ENCODE measurements at regions not wholly inside any gene's neighbourhood (a gene's known extent, or its start where the extent isn't known, plus 50 kb on each side); places are given as distances from the start of the nearest gene placed in this dataset.
"Not testable (repeated sequence)": the region's sequence is repeated elsewhere in the genome, so short reads cannot be mapped to it uniquely, and the experiment has no call there.

GRCh38 chr3:6340980-6341325 lies 520.0 kb upstream of the GRM7 start:
- TF ChIP-seq, protein P1, sequence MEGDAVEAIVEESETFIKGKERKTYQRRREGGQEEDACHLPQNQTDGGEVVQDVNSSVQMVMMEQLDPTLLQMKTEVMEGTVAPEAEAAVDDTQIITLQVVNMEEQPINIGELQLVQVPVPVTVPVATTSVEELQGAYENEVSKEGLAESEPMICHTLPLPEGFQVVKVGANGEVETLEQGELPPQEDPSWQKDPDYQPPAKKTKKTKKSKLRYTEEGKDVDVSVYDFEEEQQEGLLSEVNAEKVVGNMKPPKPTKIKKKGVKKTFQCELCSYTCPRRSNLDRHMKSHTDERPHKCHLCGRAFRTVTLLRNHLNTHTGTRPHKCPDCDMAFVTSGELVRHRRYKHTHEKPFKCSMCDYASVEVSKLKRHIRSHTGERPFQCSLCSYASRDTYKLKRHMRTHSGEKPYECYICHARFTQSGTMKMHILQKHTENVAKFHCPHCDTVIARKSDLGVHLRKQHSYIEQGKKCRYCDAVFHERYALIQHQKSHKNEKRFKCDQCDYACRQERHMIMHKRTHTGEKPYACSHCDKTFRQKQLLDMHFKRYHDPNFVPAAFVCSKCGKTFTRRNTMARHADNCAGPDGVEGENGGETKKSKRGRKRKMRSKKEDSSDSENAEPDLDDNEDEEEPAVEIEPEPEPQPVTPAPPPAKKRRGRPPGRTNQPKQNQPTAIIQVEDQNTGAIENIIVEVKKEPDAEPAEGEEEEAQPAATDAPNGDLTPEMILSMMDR (conservative IDR thresholded peaks at IDR 0.05; ENCODE audit: low read length), result not testable (repeated sequence)
- not testable (repeated sequence) for TF ChIP-seq EZH2phosphoT487 (IDR thresholded peaks at IDR 0.05; ENCODE audit: borderline replicate concordance, low read depth, low read length)

Measured in OCI-LY7 (cell line).